ENCODE measurements at regions not wholly inside any gene's neighbourhood (a gene's known extent, or its start where the extent isn't known, plus 50 kb on each side); places are given as distances from the start of the nearest gene placed in this dataset.
"Not testable (repeated sequence)": the region's sequence is repeated elsewhere in the genome, so short reads cannot be mapped to it uniquely, and the experiment has no call there.

DNA sequence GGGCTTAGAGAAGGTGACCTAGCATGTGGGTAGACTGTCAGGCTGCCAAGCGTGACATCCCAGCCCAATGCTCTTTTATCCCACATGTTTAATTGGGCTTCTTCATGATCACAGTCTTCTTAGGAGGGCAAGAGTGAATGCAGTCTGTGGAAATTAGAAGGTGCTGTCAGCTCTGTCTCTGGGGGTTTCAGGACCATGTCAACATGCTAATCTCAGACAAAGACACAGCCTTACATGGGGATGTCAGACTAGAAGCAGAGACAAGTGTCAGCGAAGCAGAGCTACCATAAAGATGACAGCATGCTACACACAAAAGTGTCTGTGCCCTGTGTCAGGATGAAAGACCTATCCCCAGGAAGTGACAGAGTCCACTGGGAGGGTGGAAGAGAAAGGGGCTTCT is 120.1 kb upstream of the SLC25A36 start:
- DNase-seq, result no peak

DNA sequence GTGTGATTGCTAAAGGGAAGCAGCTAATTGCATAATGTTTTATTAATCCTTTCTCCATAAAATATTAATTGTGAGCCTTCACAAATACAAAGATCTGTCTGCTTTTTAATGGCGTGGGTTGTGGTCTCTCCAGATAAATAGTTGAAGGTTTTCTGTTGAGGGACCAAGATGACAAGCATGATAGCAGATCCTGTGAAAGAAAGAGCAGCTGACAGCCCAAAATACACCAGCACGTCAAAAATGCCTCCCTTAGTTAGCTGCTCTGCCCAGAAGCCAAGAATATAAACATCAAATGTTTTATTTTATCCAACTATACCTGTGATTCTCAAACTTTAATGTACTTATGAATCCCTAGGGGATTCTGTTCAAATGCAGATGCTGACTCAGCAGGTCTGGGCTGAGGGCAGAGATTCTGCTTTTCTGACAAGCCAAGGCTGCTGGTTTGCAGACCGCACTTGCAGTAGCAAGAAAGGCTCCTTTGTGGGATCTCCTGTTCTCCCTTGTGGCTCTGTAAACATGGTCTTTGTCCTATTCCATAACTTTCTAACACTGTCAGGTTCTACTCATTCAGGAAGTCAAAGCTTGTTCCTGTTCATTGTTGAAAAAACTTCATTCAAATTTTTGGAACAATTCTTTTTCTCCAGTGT is 119.1 kb upstream of the SLC25A36 start:
- no peak for DNase-seq

DNA sequence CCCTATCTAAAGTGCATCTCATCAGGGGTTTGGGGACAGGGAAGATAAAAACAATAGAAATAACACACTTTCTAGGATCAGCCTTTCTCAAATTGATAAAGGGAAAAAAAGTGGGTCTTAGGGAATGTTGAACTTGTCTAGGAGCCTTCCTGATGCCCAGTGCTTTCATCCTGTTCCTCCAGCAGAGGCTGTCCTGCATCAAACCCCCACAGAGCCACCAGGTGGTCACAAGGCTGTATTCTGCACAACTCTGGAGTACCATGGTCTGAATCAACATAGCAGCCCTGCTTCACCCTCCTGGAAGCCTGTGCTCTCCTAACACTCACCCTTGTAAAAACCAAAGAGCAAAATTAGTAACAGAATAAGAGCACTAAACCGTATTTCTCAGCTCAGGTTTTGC is 118.5 kb upstream of the SLC25A36 start:
- DNase-seq, result peak in 1 of 2 experiments; percentile 12

DNA sequence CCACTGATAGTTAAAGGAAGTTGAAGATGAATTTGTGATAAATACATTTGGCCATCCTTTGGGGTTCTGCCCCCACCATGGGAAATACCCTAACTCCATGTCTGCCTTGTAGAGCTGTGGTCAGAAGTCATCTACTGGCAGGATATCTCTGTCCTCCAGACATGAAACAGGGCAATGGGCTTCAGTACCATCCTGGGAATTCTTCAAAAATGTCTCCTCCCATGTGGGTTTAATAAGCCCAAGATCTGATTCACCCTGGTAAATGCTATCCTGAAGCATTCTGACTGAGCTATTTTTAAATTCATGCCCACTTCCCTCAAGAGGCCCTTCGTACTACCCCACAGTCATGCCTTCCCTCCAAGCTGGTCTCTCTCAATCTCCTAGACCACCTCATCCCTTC is 113.7 kb upstream of the SLC25A36 start:
- no peak for DNase-seq

DNA sequence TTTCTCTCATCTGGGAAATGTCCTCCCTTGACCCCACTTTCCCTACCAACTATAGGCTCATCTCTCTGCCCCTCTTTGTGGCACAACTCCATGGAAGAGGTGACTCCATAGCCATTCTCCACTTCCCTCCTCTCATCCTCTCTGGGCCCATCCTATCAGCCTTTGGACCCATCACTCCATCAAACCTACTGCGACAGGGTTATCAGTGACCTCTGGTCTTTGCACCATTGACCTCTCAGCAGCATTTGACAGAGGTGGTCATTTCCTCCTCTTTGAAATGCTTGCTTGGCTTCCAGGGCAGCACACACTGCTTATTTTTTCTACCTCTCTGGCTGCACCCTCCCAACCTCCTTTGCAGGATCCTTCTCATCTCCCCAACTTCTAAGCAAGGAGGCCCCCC is 113.1 kb upstream of the SLC25A36 start:
- no peak for DNase-seq

DNA sequence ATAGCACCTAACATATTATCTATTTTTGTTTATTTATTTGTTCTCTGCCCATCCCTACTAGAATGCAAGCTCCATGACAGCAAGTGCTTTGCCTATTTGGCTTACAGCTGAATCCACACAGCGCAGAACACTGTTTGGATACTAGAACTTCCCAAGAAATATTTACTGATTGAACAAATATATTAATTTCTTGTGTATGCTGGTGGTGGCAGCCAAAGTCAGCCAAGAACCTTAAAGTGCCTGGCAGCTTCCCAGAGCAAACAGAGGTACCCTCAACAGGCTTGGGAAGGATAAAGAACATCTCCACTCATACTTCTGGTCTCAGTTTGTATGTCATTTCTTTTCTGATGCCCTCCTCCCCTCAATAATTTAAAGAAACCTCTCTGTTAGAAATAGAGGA is 111.8 kb upstream of the SLC25A36 start:
- DNase-seq, result no peak

DNA sequence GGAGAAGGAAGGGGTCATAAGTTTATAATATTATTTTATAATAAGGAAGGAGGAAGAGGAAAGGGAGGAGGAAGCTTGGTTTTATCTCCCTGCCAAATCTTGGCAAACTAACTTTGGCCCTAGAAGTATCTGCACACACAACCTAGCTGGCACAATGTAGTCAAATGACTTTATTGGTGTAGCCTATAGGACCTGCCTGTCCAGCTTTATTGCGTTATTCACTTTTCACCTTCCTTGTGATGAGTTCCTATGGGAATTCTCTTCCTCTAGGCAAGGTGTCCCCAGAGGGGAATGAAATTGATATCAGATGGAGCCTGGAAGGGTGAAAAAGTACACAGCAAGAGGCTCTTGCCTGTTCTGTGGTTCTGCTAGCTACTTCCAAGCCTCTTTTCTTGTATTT is 111.2 kb upstream of the SLC25A36 start:
- DNase-seq, result no peak

DNA sequence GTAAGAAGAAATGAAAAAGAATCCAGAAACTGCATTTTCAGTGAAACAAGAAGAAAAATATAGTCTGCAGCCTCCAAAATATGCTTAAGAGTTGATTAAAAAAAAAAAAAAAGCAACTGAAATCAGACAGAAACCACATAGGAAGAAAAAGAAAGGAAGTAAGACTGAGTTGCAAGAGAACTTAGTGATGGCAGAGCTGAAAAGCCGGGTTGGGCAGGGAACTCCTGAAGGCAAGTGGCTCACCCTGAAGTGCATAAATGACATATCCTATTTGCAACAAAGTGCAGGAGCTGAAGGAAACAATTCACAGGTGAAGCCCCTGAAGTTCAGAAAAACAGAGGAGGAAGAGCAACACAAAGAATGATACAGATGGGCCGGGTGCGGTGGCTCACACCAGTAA is 108.8 kb upstream of the SLC25A36 start:
- DNase-seq, result no peak

DNA sequence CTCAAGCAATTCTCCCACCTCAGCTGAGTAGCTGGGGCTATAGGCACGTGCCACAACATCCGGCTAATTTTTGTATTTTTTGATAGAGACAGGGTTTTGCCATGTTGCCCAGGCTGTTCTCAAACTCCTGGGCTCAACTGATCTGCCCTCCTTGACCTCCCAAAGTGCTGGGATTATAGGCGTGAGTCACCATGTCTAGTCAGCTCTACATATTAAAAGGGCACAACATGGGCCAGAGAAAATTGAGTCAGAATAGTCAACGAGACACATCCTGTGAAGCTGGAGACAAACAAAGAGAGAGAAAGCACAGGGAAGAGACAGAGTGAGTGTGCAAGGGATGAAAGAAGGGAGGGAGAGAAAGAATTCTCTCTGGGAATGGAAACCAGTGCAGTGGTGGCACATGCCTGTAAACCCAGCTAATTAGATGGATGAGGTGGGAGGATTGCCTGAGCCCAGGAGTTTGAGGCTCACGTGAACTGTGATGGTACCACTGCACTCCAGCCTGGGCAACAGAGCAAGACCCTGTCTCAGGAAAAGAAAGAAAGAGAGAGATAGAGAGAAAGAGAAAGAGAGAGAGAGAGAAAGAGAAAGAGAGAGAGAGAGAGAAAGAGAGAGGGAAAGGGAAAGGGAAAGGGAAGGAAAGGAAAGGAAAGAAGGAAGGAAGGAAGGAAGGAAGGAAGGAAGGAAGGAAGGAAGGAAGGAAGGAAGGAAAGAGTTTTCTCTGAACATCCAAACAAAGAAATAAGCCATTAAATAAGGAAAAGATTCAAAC is 107.2 kb upstream of the SLC25A36 start:
- DNase-seq, result no peak

DNA sequence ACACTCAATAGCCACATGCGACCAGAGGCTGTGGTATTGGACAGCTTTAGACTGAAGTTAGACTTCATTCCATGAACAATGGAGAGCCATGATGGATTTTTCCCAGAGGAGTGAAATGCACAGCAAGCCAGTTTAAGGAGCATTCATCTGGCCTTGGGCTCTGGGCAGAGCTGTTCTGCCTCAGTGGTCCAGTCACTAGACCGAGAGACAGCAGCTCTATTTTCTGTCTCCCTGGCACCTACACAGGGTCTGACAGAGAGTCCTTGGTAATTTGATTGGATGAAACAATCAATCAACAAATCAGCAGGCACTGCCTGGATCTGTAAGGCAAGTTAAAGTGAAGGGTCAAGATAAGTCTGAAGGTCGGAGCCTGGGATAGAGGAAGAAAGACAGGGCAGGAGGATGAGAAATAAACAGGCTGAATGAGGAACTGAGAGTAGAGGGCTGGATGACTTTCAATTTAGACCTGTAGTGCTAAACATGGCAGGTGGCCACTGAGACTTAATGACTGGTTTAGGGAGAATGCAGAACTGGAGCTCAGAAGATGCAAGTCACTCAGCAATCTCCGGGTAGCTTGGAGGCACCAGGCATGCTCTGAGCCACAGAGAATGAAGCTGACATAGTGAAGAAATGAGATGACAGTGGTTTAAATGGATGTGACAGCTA is 98.5 kb upstream of the SLC25A36 start:
- no peak for DNase-seq

DNA sequence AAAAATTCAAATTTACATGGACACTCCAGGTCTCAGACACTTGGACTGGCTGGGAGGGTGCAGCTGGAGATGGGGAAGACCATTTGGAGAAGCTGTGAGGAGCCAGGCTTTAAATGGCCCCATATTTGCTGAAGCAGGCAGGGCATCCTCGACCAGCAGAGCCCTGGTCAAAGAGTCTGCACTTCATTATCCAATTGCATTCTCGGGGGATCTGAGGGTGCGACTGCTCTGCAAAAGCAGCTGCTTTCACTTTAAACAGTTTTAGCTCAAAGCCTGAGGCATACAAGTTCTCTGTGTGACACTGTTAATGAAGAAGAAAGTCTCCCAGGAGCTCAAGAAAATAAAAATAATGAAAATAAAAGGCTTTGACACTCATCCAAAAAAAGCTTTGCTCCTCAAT is 98.0 kb upstream of the SLC25A36 start:
- no peak for DNase-seq

DNA sequence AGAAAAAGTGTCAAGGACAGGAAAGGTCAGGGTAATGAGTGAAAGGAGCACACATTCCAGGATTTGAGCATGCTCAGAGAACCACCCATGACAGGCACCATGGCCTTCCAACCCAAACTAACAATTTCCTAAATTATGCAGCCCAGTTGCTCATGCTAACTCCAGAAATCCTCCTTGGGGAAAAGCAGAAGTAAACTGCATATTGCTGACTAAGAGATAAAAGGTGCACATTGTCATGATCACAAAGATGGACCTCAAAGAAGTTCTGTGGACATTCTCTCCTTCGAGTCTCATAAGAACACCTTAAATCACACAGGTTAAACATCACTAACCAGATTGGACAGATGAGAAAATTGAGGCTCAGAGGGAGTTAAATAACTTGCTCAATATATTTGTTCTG is 97.6 kb upstream of the SLC25A36 start:
- no peak for DNase-seq

DNA sequence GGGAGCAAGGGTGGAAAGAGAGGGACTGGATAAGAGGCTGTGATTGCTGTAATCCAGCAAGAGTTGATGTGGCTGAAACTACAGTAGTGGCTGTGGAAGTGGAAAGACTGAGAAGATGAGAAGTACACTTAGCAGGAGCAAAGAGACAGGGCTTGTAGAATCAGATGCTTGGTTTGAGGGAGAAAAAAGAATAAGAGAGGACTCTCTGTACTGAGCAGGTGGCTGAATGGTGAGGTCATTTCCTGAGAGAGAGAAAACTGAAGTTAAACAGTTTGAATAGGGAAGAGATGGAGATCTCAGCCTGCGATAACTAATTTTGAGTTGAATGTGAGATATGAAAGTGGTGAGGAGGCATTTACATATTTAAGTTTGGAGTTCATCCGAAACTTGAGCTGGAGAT is 95.8 kb upstream of the SLC25A36 start:
- no peak for DNase-seq

DNA sequence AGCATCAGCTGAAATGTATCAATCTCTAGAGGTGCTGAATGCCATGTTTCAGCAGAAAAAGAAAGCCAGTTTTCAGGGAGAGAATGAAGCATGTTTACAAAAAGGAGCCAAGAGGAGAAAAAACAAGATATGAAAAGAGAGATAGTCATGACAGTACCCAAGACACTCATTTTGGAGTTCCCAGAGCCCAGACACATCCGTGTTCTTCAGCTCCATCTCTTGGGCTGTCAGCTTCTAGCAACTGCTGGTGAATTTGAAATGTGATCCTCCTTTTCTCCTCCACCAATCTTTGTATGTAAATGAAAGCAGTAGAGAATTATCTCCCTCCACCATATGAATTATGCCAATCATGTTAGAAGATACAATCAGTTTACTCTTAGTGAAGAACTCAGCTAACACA is 93.0 kb upstream of the SLC25A36 start:
- DNase-seq, result peak in 1 of 2 experiments; percentile 19

DNA sequence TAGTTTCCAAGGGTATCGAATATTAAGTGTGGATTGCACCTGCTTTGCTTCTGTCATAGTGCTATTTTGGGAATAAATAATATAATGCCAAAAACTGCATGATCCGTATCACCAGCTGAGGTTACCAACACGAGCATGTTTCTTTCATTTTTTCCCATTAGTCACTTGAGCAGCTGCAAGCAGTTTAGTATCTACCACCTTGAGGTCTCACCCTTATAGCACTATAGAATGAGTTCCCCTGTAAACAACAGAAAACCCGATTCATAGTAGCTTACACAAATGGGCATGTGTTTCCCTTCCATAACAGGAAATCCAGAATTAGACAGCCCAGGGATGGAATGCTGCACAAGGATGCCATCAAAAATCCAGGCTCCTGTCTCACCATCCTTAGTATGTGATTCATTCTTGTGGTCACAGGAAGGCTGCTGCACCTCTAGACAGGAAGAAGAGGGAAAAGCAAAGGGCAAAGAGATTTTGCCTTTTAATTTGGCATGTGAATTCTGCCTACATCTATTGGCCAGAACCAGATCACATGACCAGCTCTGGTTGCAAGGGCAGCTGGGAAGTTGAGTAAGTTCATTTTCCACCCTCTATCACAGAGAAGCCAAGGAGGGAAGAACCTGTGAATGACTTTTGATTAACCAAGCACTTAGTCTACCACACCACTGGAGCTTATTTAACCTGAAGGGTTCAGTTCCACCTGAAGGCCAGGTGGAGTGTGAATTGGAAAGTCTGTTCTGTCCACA is 91.3 kb upstream of the SLC25A36 start:
- no peak for DNase-seq

DNA sequence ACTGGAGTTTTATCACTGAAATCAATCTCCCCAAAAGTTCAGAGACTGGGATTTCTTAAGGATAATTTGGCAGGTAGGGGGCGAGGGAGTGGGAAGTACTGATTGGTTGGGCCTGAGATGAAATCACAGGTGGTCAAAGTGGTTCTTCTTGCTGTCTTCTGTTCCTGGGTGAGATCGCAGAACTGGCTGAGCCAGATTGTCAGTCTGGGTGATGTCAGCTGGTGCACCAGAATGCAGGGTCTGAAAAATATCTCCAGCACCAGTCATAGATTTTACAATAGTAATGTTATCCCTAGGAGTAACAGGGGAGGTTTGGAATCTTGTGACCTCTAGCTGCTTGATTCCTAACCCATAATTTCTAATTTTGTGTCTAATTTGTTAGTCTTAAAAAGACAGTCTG is 86.7 kb upstream of the SLC25A36 start:
- DNase-seq, result no peak

DNA sequence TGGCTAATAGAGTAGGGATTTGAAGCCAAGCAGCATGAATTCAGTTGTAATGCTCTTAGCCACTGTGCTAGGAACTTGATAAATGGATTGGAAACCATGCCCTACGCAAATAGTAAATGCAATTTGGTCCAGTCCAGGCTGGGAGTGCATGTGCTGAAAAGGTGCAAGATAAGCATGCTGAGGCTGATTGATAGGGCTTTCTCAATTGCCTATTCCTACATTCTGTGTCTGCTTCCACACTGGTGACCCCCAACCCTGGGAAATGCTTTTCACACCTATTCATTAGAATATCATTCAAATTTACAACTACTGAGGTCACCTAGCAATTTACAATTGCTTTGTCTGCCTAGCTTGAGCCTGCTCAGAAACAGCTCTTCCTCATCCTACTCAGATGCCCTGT is 84.7 kb upstream of the SLC25A36 start:
- DNase-seq, result no peak

DNA sequence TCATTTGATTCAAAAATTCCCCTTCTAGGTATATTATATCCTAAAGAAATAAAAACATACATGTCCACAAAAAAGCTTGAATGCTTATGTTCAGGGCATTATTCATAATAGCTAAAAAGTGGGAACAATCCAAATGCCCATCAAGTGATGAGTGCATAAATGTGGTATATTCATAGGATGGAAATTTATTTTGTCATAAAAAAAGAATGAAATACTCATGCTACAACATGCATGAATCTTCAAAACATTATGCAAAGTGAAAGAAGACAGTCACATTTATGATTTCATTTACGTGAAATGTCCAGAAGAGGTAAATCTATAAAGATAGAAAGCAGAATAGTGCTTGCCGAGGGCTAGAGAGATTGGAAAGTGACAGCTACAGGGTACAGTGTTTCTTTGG is 83.6 kb upstream of the SLC25A36 start:
- DNase-seq, result no peak

DNA sequence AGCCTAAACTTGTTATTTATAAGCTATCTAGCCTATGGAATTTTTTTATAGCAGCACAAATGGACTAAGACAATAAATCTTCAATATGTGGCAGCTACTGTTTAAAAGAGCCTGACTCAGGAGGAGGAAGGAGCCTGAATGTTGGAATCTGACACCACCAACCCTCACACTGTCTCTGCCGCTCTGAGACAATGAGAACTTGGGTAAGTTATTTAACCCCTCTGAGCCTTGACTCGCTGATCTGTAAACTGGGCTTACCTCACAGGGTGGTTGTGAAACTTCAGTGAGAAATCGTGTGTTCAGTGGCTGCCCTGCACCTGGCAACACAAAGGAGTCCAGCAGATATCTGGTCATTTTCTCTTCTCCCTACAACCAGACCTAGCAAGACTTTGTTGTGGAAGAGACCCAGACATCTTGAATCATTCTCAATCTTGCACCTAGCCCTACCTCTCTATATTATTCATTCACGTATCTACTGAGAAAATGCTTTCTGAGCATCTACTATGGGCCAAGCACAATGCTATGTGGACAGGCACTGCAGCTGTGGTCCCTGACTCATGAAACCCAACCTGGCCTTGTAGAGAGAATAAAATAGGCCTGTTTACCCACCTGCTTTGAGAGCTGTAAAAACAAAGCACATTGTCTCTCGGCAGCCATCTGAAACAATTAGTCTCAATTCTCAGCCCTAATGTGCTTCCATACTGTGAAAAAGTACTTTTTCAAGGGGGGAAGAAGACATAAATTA is 81.9 kb upstream of the SLC25A36 start:
- no peak for DNase-seq

DNA sequence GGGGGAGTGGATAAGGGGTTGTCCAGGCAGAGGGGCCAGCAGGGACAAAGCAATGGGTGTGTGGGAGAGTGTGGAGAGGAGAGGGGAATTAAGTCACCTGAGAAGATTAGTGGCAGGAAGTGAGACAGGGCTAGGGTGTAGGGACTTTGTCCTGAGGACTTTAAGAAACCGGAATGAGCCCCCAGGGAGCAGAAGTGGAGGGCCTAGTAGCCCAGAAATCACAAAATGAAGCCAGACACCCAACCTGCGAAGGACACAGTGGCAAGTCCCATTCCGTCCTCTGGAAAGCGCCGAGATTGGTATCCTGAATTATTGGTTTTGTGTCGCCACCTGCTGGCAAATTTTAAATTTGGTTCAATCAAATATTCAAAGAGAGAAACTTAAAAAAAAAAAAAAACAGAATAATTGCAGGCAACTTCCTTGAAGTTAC is 78.0 kb upstream of the SLC25A36 start:
- peak; percentile 53 to 81 for DNase-seq

DNA sequence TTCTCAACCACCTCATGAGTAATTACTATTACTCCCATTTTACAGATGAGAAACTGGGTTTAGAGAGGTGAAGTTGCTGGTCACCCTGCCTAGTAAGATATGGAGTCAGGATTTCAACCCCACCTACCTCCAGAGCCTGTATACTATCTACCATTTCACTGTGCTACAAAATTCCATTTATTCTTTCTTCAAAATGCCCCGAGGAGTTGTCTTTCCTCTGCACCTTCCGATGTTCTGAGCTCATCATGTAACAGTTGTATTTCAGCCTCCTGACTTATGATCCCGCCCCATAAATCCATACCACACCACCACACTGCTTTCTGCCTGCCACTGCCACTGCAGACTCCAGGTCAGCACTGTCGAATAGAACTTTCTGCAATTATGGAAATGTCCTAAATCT is 71.3 kb upstream of the SLC25A36 start:
- no peak for DNase-seq

DNA sequence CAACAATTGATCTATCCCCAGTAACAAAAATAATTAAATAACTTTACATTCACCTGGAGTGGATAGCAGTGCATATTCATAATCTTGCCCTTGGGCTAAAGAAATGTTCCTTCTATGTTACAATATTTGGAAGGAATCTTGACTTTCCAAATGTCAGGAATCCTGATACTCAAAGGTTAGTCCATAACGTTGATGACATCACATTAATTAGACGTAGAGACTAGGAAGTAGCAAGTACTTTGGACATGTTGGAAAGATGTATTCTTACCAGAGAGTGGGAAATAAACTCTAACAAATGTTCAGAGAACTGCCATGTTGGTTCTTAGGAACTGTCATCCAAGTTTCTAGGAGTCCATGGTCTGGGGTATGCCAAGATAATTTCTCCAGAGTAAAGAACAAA is 70.6 kb upstream of the SLC25A36 start:
- DNase-seq, result no peak

DNA sequence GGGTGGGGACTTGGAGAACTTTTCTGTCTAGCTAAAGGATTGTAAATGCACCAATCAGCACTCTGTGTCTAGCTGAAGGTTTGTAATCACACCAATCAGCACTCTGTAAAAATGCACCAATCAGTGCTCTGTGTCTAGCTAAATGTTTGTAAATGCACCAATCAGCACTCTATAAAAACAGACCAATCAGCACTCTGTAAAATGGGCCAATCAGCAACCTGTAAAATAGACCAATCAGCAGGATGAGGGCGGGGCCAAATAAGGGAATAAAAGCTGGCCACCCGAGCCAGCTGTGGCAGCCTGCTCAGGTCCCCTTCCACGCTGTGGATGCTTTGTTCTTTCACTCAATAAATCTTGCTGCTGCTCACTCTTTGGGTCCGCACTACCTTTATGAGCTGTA is 69.5 kb upstream of the SLC25A36 start:
- not testable (repeated sequence) for DNase-seq
